Activated naive CD4-positive, alpha-beta T cell treated with anti-CD3 and anti-CD28 coated beads for 36 hours (primary cell): ENCODE measurements at regions not wholly inside any gene's neighbourhood (a gene's known extent, or its start where the extent isn't known, plus 50 kb on each side); places are given as distances from the start of the nearest gene placed in this dataset.
A peak's percentile ranks its signal among the peaks of the same experiment; 100 is the strongest.
"Not testable (repeated sequence)": the region's sequence is repeated elsewhere in the genome, so short reads cannot be mapped to it uniquely, and the experiment has no call there.

Source experiments
- CTCF ChIA-PET: fragments of 350-600 bp; sonication (Branson Sonifier 250); formaldehyde crosslinking; loops from one replicate; lab custom pipeline; 2021; ENCODE audit warnings: antibody characterized with exemption; lab: Charles Lee
- DNase-seq: peaks from one replicate; pipeline ENCODE4 v3.0.0-alpha.2; 2020
- H3K27ac Mint-ChIP-seq: one replicate; pipeline ENCODE4 v1.8.0; 2021; ENCODE audit warnings: mild to moderate bottlenecking, mixed read lengths
- H3K27me3 Mint-ChIP-seq: one replicate; pipeline ENCODE4 v1.8.0; 2021; ENCODE audit warnings: low read depth, mixed read lengths
- H3K36me3 Mint-ChIP-seq: one replicate; pipeline ENCODE4 v1.8.0; 2021; ENCODE audit warnings: low read depth, mixed read lengths
- H3K4me1 Mint-ChIP-seq: one replicate; pipeline ENCODE4 v1.8.0; 2021; ENCODE audit warnings: low read depth, mixed read lengths
- H3K4me3 Mint-ChIP-seq: one replicate; pipeline ENCODE4 v1.8.0; 2021; ENCODE audit warnings: mild to moderate bottlenecking, moderate library complexity, mixed read lengths
- H3K9me3 Mint-ChIP-seq: one replicate; pipeline ENCODE4 v1.8.0; 2021; ENCODE audit warnings: mixed read lengths
- intact Hi-C: fragments of 100-400 bp; cut with micrococcal nuclease; formaldehyde crosslinking; loops from one replicate; pipeline ENCODE4 v1.15.1; 2023

- H3K4me3 Mint-ChIP-seq = no peak overlapping the region
- intact Hi-C loops = no loop called here
- no peak for DNase-seq
- H3K27ac Mint-ChIP-seq = no peak overlapping the region
- peaks cover 1% of the 10 kb centered on the region for H3K36me3 Mint-ChIP-seq
- no peaks in the 10 kb centered on the region for H3K9me3 Mint-ChIP-seq
- H3K27me3 Mint-ChIP-seq = no peaks in the 10 kb centered on the region
- CTCF ChIA-PET = interaction anchor here (0.8 kb wide), 1 partner anchor 55 kb away, joined by 3 read pairs; no protein-coding TSS in a partner anchor
- peaks cover 11% of the 10 kb centered on the region for H3K4me1 Mint-ChIP-seq
Observed at GRCh38 chr3:124633524-124633923, 96.7 kb upstream of the UMPS start.

GRCh38 chr3:124634210-124635168, 95.8 kb upstream of the UMPS start:
- H3K4me3 Mint-ChIP-seq = no peak overlapping the region
- H3K36me3 Mint-ChIP-seq = peaks cover 1% of the 10 kb centered on the region
- no peaks in the 10 kb centered on the region for H3K9me3 Mint-ChIP-seq
- no peaks in the 10 kb centered on the region for H3K27me3 Mint-ChIP-seq
- intact Hi-C loops = no loop called here
- peaks cover 13% of the 10 kb centered on the region for H3K4me1 Mint-ChIP-seq
- no peak overlapping the region for H3K27ac Mint-ChIP-seq
- CTCF ChIA-PET = interaction anchor here (0.9 kb wide), 1 partner anchor 55 kb away, joined by 3 read pairs; no protein-coding TSS in a partner anchor
- no peak for DNase-seq

- Mint-ChIP-seq H3K27me3 (no peaks in the 10 kb centered on the region), H3K27ac (no peak overlapping the region), H3K4me1 (peaks cover 16% of the 10 kb centered on the region), H3K36me3 (peaks cover 1% of the 10 kb centered on the region), H3K4me3 (no peak overlapping the region), H3K9me3 (no peaks in the 10 kb centered on the region)
- intact Hi-C loops = no loop called here
- no peak for DNase-seq
- CTCF ChIA-PET = interaction anchor here (0.9 kb wide), 1 partner anchor 54 kb away, joined by 3 read pairs; no protein-coding TSS in a partner anchor
Observed at GRCh38 chr3:124635169-124635539, 95.1 kb upstream of the UMPS start.

GRCh38 chr3:124636101-124636862, 94.0 kb upstream of the UMPS start:
- Mint-ChIP-seq H3K36me3 (peaks cover 1% of the 10 kb centered on the region), H3K4me1 (peaks cover 27% of the 10 kb centered on the region), H3K27me3 (no peaks in the 10 kb centered on the region), H3K9me3 (no peaks in the 10 kb centered on the region), H3K27ac (no peak overlapping the region), H3K4me3 (no peak overlapping the region)
- DNase-seq = no peak
- CTCF ChIA-PET = interaction anchor here (0.8 to 0.9 kb wide), 3 partner anchors 10 to 88 kb away, joined by 3 to 4 read pairs (median 3); no protein-coding TSS in a partner anchor
- intact Hi-C loops = no loop called here

- no peak for DNase-seq
- CTCF ChIA-PET = interaction anchor here (1.0 kb wide), 1 partner anchor 71 kb away, joined by 3 read pairs; no protein-coding TSS in a partner anchor
Observed at GRCh38 chr3:124636863-124637296, 93.4 kb upstream of the UMPS start.

GRCh38 chr3:124639406-124640237, 90.6 kb upstream of the UMPS start:
- H3K27me3 Mint-ChIP-seq = no peaks in the 10 kb centered on the region
- no peaks in the 10 kb centered on the region for H3K9me3 Mint-ChIP-seq
- H3K27ac Mint-ChIP-seq = peak overlapping the region; percentile 77
- H3K4me3 Mint-ChIP-seq = peak overlapping the region; percentile 2
- peaks cover 29% of the 10 kb centered on the region for H3K4me1 Mint-ChIP-seq
- peaks cover 3% of the 10 kb centered on the region for H3K36me3 Mint-ChIP-seq
- DNase-seq = peak; percentile 39
- CTCF ChIA-PET = interaction anchor here (0.6 to 1.6 kb wide), 14 partner anchors 10 to 1148 kb away, joined by 3 to 8 read pairs (median 3); no protein-coding TSS in a partner anchor
- intact Hi-C loops = loop anchor here (1.0 to 5.0 kb wide), 7 partner anchors 13 to 55 kb away; no protein-coding TSS in a partner anchor

More at GRCh38 chr3:124636863-124637296, 93.4 kb upstream of the UMPS start:
- Mint-ChIP-seq H3K36me3 (peaks cover 1% of the 10 kb centered on the region), H3K9me3 (no peaks in the 10 kb centered on the region), H3K4me3 (no peak overlapping the region), H3K27me3 (no peaks in the 10 kb centered on the region), H3K4me1 (peaks cover 27% of the 10 kb centered on the region), H3K27ac (no peak overlapping the region)
- intact Hi-C loops = no loop called here

GRCh38 chr3:124640635-124641306, 89.5 kb upstream of the UMPS start:
- intact Hi-C loops = loop anchor here (1.0 to 5.0 kb wide), 6 partner anchors 12 to 56 kb away; no protein-coding TSS in a partner anchor
- H3K9me3 Mint-ChIP-seq = no peaks in the 10 kb centered on the region
- peak overlapping the region; percentile 77 for H3K27ac Mint-ChIP-seq
- no peak overlapping the region for H3K4me3 Mint-ChIP-seq
- H3K4me1 Mint-ChIP-seq = peaks cover 29% of the 10 kb centered on the region
- H3K27me3 Mint-ChIP-seq = peaks cover 2% of the 10 kb centered on the region
- CTCF ChIA-PET = interaction anchor here (0.6 to 1.6 kb wide), 5 partner anchors 11 to 74 kb away, joined by 3 to 8 read pairs (median 7); no protein-coding TSS in a partner anchor
- H3K36me3 Mint-ChIP-seq = peaks cover 6% of the 10 kb centered on the region
- no peak for DNase-seq

- Mint-ChIP-seq H3K9me3 (no peaks in the 10 kb centered on the region), H3K4me3 (no peak overlapping the region), H3K27me3 (peaks cover 2% of the 10 kb centered on the region), H3K27ac (no peak overlapping the region), H3K4me1 (peaks cover 26% of the 10 kb centered on the region), H3K36me3 (peaks cover 8% of the 10 kb centered on the region)
- DNase-seq = no peak
- CTCF ChIA-PET = interaction anchor here (0.6 kb wide), 1 partner anchor 45 kb away, joined by 3 read pairs; no protein-coding TSS in a partner anchor
- intact Hi-C loops = loop anchor here (5.0 kb wide), 1 partner anchor 44 kb away; no protein-coding TSS in a partner anchor
Observed at GRCh38 chr3:124643453-124643852, 86.8 kb upstream of the UMPS start.

GRCh38 chr3:124646186-124646585, 84.1 kb upstream of the UMPS start:
- H3K9me3 Mint-ChIP-seq, H3K4me3 Mint-ChIP-seq, intact Hi-C loops, CTCF ChIA-PET, DNase-seq, H3K27ac Mint-ChIP-seq, H3K27me3 Mint-ChIP-seq: not testable (repeated sequence)
- Mint-ChIP-seq H3K4me1 (peaks cover 16% of the 10 kb centered on the region), H3K36me3 (peaks cover 11% of the 10 kb centered on the region)

- no peak for DNase-seq
- Mint-ChIP-seq H3K4me3 (no peak overlapping the region), H3K9me3 (no peaks in the 10 kb centered on the region), H3K27ac (no peak overlapping the region), H3K27me3 (peaks cover 2% of the 10 kb centered on the region), H3K4me1 (peaks cover 28% of the 10 kb centered on the region), H3K36me3 (peaks cover 16% of the 10 kb centered on the region)
- CTCF ChIA-PET = interaction anchor here (0.9 kb wide), 1 partner anchor 40 kb away, joined by 4 read pairs; no protein-coding TSS in a partner anchor
- intact Hi-C loops = no loop called here
Observed at GRCh38 chr3:124648551-124648950, 81.7 kb upstream of the UMPS start.

GRCh38 chr3:124650798-124651197, 79.5 kb upstream of the UMPS start:
- intact Hi-C loops = no loop called here
- CTCF ChIA-PET = interaction anchor here (1.6 kb wide), 1 partner anchor 90 kb away, joined by 4 read pairs; no protein-coding TSS in a partner anchor
- H3K9me3 Mint-ChIP-seq = no peaks in the 10 kb centered on the region
- no peaks in the 10 kb centered on the region for H3K27me3 Mint-ChIP-seq
- H3K27ac Mint-ChIP-seq = peak overlapping the region; percentile 72
- H3K4me3 Mint-ChIP-seq = no peak overlapping the region
- H3K4me1 Mint-ChIP-seq = peaks cover 26% of the 10 kb centered on the region
- DNase-seq = peak; percentile 46
- peaks cover 10% of the 10 kb centered on the region for H3K36me3 Mint-ChIP-seq
